Endodermal cell (in vitro differentiated cells): ENCODE measurements at regions not wholly inside any gene's neighbourhood (a gene's known extent, or its start where the extent isn't known, plus 50 kb on each side); places are given as distances from the start of the nearest gene placed in this dataset.

ENCODE experiments used
- DNase-seq: peaks from one replicate; pipeline ENCODE4 v3.0.0-alpha.2; 2017
- H3K27ac ChIP-seq: 2 replicates; pipeline ENCODE4 v1.5.1; 2013; ENCODE audit warnings: mild to moderate bottlenecking, low read depth, low read length, moderate library complexity
- H3K27me3 ChIP-seq: 2 replicates; pipeline ENCODE4 v1.6.1; 2013; ENCODE audit warnings: mild to moderate bottlenecking, low read length, moderate library complexity; ENCODE audit not compliant: insufficient read depth, control insufficient read depth, poor library complexity, severe bottlenecking
- H3K36me3 ChIP-seq: 2 replicates; pipeline ENCODE4 v1.7.0; 2013; ENCODE audit warnings: mild to moderate bottlenecking, low read length, moderate library complexity; ENCODE audit not compliant: control insufficient read depth, insufficient read depth
- H3K4me1 ChIP-seq: one replicate; pipeline ENCODE4 v1.7.0; 2013; ENCODE audit warnings: low read length; ENCODE audit not compliant: control insufficient read depth, insufficient read depth
- H3K4me3 ChIP-seq: 2 replicates; pipeline ENCODE4 v1.5.1; 2013; ENCODE audit warnings: mild to moderate bottlenecking, low read length, moderate library complexity
- H3K9ac ChIP-seq: 2 replicates; pipeline ENCODE4 v1.6.1; 2013; ENCODE audit warnings: mild to moderate bottlenecking, low read length, moderate library complexity; ENCODE audit not compliant: poor library complexity, severe bottlenecking; ENCODE audit errors: extremely low read depth
- H3K9me3 ChIP-seq: 2 replicates; pipeline ENCODE4 v1.6.1; 2013; ENCODE audit warnings: mild to moderate bottlenecking, low read length, moderate library complexity; ENCODE audit not compliant: control insufficient read depth
- H3K27ac Mint-ChIP-seq: 2 replicates; pipeline ENCODE4 v1.8.0; 2020; ENCODE audit warnings: mixed read lengths
- H3K27me3 Mint-ChIP-seq: 2 replicates; pipeline ENCODE4 v1.8.0; 2021; ENCODE audit warnings: mild to moderate bottlenecking, mixed read lengths; ENCODE audit not compliant: insufficient read depth
- H3K36me3 Mint-ChIP-seq: 2 replicates; pipeline ENCODE4 v1.8.0; 2020; ENCODE audit warnings: low read depth, mixed read lengths
- H3K4me1 Mint-ChIP-seq: 2 replicates; pipeline ENCODE4 v1.8.0; 2020; ENCODE audit warnings: mixed read lengths
- H3K4me3 Mint-ChIP-seq: 2 replicates; pipeline ENCODE4 v1.8.0; 2020; ENCODE audit warnings: mild to moderate bottlenecking, moderate library complexity, mixed read lengths
- H3K9me3 Mint-ChIP-seq: 2 replicates; pipeline ENCODE4 v1.8.0; 2020; ENCODE audit warnings: mild to moderate bottlenecking, mixed read lengths
- CTCF ChIP-seq: fragments of 200-600 bp; sonication (generic); conservative IDR thresholded peaks from 2 replicates; pipeline ENCODE4 v1.5.0; 2021; ENCODE audit warnings: antibody characterized with exemption, mild to moderate bottlenecking
- WGBS, 2 experiments: methylation state at CpG; one replicate each; pipeline versions ENCODE4 v1.1.5 to v1.1.7; 2013; ENCODE audit warnings: missing lambda C conversion rate in 2 of 2, mixed read lengths in 1 of 2; ENCODE audit not compliant: insufficient coverage in 1 of 2, insufficient read length in 1 of 2; 5-methylcytosine and 5-hydroxymethylcytosine counted together

- Mint-ChIP-seq H3K36me3 (no peaks in the 10 kb centered on the region), H3K27ac (no peak overlapping the region)
- DNase-seq: no peak
These were observed 1153.7 kb upstream of the GOT2 start for GRCh38 chr16:59887856-59888255.

GRCh38 chr16:59886021-59886420 is 1151.9 kb upstream of the GOT2 start:
- no peak overlapping the region for H3K27ac ChIP-seq
- peaks cover 13% of the 10 kb centered on the region for H3K9me3 ChIP-seq
- DNase-seq: no peak
- no peaks in the 10 kb centered on the region for H3K4me1 ChIP-seq
- H3K36me3 ChIP-seq: no peaks in the 10 kb centered on the region
- 91 to 100% methylated on average over 1 to 2 of the region's 2 CpGs for WGBS, 2 experiments
- no peaks in the 10 kb centered on the region for H3K36me3 Mint-ChIP-seq
- no peak overlapping the region for H3K9ac ChIP-seq
- H3K4me3 ChIP-seq: no peak overlapping the region
- peaks cover 9% of the 10 kb centered on the region for H3K4me1 Mint-ChIP-seq
- H3K9me3 Mint-ChIP-seq: peaks cover 7% of the 10 kb centered on the region
- no peak overlapping the region for H3K27ac Mint-ChIP-seq
- H3K27me3 ChIP-seq: no peaks in the 10 kb centered on the region
- no peaks in the 10 kb centered on the region for H3K27me3 Mint-ChIP-seq
- no peak for TF ChIP-seq CTCF
- H3K4me3 Mint-ChIP-seq: no peak overlapping the region

More at GRCh38 chr16:59887856-59888255, 1153.7 kb upstream of the GOT2 start:
- Mint-ChIP-seq H3K27me3 (no peaks in the 10 kb centered on the region), H3K9me3 (peaks cover 10% of the 10 kb centered on the region), H3K4me1 (no peaks in the 10 kb centered on the region), H3K4me3 (no peak overlapping the region)
- Histone ChIP-seq H3K9ac (no peak overlapping the region), H3K27ac (no peak overlapping the region), H3K36me3 (no peaks in the 10 kb centered on the region), H3K4me3 (no peak overlapping the region), H3K27me3 (no peaks in the 10 kb centered on the region), H3K4me1 (no peaks in the 10 kb centered on the region), H3K9me3 (peaks cover 13% of the 10 kb centered on the region)
- no peak for TF ChIP-seq CTCF
- WGBS, 2 experiments: 92 to 100% methylated on average over 1 to 2 of the region's 2 CpGs

GRCh38 chr16:59881376-59881775 is 1147.3 kb upstream of the GOT2 start:
- Mint-ChIP-seq H3K27ac (no peak overlapping the region), H3K9me3 (no peaks in the 10 kb centered on the region), H3K27me3 (no peaks in the 10 kb centered on the region), H3K36me3 (no peaks in the 10 kb centered on the region), H3K4me1 (peaks cover 11% of the 10 kb centered on the region), H3K4me3 (no peak overlapping the region)
- no peak overlapping the region for H3K4me3 ChIP-seq
- no peak for TF ChIP-seq CTCF
- no peaks in the 10 kb centered on the region for H3K36me3 ChIP-seq
- no peaks in the 10 kb centered on the region for H3K27me3 ChIP-seq
- 60 to 92% methylated on average over 1 to 3 of the region's 3 CpGs for WGBS, 2 experiments
- H3K9ac ChIP-seq: no peak overlapping the region
- H3K27ac ChIP-seq: no peak overlapping the region
- H3K4me1 ChIP-seq: no peaks in the 10 kb centered on the region
- no peaks in the 10 kb centered on the region for H3K9me3 ChIP-seq
- DNase-seq: peak; percentile 73
